ENCODE measurements at regions not wholly inside any gene's neighbourhood (a gene's known extent, or its start where the extent isn't known, plus 50 kb on each side); places are given as distances from the start of the nearest gene placed in this dataset.

DNA sequence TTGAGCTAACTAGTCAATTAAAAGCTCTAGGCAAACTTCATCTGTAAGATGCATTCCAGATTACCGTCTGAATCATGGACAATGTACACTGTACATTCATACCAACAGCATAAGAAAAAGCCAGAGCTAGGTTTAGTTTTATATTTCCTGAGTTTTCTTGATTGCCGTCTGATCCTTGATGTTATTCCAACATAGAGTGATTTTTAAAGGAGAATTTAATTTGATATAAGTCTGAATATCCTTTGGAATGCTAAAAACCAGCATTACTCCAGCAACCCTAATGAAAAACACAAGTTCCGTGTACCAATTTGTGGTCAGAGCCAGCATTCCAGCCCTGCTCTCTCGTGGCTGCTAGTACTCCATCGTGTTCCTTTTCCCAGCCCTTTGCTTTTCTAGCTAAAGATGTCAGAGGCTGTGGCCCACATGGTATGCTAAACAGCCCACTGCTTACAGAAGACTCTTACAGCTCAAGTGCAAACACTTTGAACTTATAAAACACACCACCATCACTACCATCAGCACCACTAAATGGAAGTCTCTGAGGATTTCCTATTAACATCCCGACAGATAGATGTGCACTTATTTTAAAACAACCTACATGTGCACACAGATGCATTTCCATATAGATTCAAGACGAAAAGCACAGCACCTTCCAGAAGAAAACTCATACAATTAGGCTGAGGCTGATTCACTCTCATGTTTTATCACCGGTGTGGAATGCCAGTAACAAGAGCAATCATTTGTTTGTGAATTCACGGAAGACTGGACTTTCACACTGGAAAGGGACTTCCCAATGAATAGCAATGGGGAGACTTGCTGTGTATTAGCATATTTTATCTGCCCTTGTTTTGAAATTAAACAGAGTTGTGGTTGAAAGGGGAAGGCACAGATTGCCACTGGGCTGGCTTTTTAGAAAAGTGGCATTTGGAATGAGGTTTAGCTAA is 246.9 kb upstream of the GAS1 start:
- no peak overlapping the region for H3K9ac ChIP-seq (ENCODE audit: low read length)
- H2AFZ ChIP-seq (ENCODE audit: low read length), result no peak overlapping the region
- TF ChIP-seq CTCF (conservative IDR thresholded peaks at IDR 0.05; ENCODE audit: low read depth, low read length), result no peak
- TF ChIP-seq EZH2phosphoT487 (IDR thresholded peaks at IDR 0.05; ENCODE audit: borderline replicate concordance, low read length), result no peak
- TF ChIP-seq EZH2 (IDR thresholded peaks at IDR 0.05; ENCODE audit: low read length, unreplicated experiment), result no peak
- intact Hi-C loops (cut with micrococcal nuclease), result no loop called here
- POLR2A ChIA-PET (ENCODE audit: unreplicated experiment), result no interaction called here
- H3K36me3 ChIP-seq (ENCODE audit: low read depth, low read length), result no peaks in the 10 kb centered on the region
- H3F3A ChIP-seq (ENCODE audit: low read length, unreplicated experiment), result no peaks in the 10 kb centered on the region
- no peaks in the 10 kb centered on the region for H3K4me1 ChIP-seq (ENCODE audit: insufficient read depth, low read length)
- no peak overlapping the region for H3K4me2 ChIP-seq (ENCODE audit: low read length)
- no peaks in the 10 kb centered on the region for H3K27me3 ChIP-seq (ENCODE audit: low read length)
- no peak overlapping the region for H3K27ac ChIP-seq (ENCODE audit: low read length)
- no peaks in the 10 kb centered on the region for H3K9me3 ChIP-seq (ENCODE audit: low read length)
- DNase-seq (no peak), ATAC-seq (no peak)
- CTCF ChIA-PET, result no interaction called here
- H3K4me3 ChIP-seq (ENCODE audit: low read length), result no peak overlapping the region
- BruUV-seq (replicated peaks), result no TSS peak
- H3K79me2 ChIP-seq (ENCODE audit: low read length), result no peaks in the 10 kb centered on the region
- no peaks in the 10 kb centered on the region for H4K20me1 ChIP-seq (ENCODE audit: low read length)
- H3K9me2 ChIP-seq (replicated peaks; ENCODE audit: low read length), result no peaks in the 10 kb centered on the region

DNA sequence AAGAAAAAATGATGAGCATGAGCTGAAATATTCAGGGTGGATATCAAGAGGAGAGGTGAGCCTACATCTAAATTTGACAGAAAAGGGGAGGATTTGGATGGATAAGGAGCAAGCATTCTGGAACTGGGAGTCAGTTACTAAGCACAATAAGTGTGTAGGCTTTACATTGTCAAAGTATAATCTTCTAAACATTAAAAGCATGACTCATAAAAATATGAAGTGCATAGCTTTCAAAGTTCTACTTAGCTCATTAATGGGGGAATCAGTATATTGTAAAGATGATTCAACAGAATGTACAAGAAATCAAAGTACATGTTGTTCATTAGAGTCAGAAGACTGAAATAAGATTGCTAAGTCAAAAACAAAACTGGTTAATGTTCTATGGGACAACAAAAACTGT is 248.0 kb upstream of the GAS1 start:
- H4K20me1 ChIP-seq (ENCODE audit: low read length), result no peaks in the 10 kb centered on the region
- no peaks in the 10 kb centered on the region for H3K9me3 ChIP-seq (ENCODE audit: low read length)
- H3K9me2 ChIP-seq (replicated peaks; ENCODE audit: low read length), result no peaks in the 10 kb centered on the region
- ATAC-seq (no peak), DNase-seq (no peak)
- no peak overlapping the region for H3K4me2 ChIP-seq (ENCODE audit: low read length)
- intact Hi-C loops (cut with micrococcal nuclease), result no loop called here
- H3K79me2 ChIP-seq (ENCODE audit: low read length), result no peaks in the 10 kb centered on the region
- no peak overlapping the region for H3K27ac ChIP-seq (ENCODE audit: low read length)
- TF ChIP-seq EZH2phosphoT487 (IDR thresholded peaks at IDR 0.05; ENCODE audit: borderline replicate concordance, low read length), result no peak
- TF ChIP-seq CTCF (conservative IDR thresholded peaks at IDR 0.05; ENCODE audit: low read depth, low read length), result no peak
- no peak for TF ChIP-seq EZH2 (IDR thresholded peaks at IDR 0.05; ENCODE audit: low read length, unreplicated experiment)
- no peak overlapping the region for H3K4me3 ChIP-seq (ENCODE audit: low read length)
- ChIA-PET CTCF (no interaction called here), POLR2A (ENCODE audit: unreplicated experiment) (no interaction called here)
- H3K36me3 ChIP-seq (ENCODE audit: low read depth, low read length), result no peaks in the 10 kb centered on the region
- BruUV-seq (replicated peaks), result no TSS peak
- no peaks in the 10 kb centered on the region for H3K4me1 ChIP-seq (ENCODE audit: insufficient read depth, low read length)
- no peaks in the 10 kb centered on the region for H3K27me3 ChIP-seq (ENCODE audit: low read length)
- no peaks in the 10 kb centered on the region for H3F3A ChIP-seq (ENCODE audit: low read length, unreplicated experiment)
- H3K9ac ChIP-seq (ENCODE audit: low read length), result no peak overlapping the region
- no peak overlapping the region for H2AFZ ChIP-seq (ENCODE audit: low read length)

Data from PC-3 (cell line).